Islet of Langerhans (tissue), 1 donor: ENCODE measurements at regions not wholly inside any gene's neighbourhood (a gene's known extent, or its start where the extent isn't known, plus 50 kb on each side); places are given as distances from the start of the nearest gene placed in this dataset.

Experiments used
- FAIRE-seq: peaks from one replicate; lab custom pipeline; 2011; peaks lifted over from hg19 to GRCh38; lab: Jason Lieb, UNC

DNA sequence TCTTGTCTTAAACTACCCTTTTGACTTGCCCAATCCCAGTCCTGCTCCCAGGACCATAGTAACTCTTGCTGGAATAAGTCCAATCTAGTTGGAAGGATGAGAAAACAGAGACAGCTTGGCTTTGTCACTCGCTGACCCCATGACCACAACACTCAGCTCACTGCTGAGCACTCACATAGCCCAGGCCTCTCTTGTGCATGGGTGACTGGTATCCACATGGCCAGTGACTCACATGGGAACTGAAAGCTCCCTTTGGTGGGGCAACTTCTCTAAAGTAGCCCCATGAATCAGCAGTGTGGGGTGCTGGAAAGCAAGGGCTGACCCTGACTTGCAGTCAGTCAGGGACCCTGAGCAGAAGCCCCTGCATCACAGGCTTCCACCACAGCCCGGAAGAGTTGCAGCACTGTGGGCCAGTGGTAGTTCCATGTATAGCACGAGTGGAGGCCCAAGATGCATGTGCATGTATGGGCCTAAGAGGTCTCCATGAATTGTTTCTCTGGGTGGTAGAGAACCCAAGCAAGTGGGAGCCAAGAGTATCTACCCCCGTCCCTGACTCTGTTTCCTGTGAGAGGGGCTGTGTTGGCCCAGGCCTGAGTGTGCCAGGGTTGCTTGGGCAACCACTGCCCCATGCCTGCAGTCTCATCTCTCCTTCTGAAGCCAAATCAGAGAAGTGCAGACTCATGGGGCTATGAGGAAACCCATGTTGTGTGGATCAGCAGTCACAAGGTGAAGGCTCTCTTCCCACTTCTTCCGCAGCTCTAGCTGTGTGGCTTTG lies 62.1 kb upstream of the XCR1 start:
- no peak for FAIRE-seq

DNA sequence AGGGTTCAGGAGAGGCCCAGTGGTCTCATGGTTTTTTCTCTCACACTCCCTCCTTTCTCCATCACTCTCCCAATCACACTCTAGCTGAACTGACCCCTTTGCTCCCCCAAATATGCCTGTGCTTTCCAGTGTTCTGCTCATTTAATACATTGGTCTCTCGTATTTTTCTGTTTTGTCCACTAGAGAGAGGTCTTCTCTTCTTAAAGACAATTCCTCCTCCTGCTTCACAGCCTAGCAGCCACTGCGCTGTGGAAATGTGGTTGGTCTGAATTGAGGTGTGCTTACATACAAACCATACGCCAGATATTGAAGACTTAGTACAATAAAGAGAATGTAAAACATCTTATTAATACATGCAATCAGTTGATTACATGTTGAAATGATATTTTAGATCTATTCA lies 60.6 kb upstream of the XCR1 start:
- FAIRE-seq = no peak

- FAIRE-seq = no peak
Observed at GRCh38 chr3:46086986-46087385, 59.7 kb upstream of the XCR1 start.

DNA sequence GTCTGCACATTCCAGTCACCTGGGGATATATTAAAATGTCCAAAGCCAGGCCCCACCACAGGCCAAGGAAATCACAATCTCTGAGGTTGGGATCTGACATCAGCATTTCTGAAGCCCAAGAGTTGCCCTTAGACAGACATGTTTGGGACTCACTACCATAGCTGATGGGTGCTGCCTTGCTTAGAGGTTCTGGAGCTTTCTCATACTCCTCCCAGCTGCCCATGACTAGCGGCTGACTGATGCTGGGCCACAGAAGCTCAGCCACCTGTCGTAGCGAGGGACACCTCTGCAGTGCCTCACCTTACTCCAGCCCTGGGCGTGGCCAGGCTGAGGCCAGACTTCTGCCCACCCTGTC lies 58.8 kb upstream of the XCR1 start:
- no peak for FAIRE-seq

DNA sequence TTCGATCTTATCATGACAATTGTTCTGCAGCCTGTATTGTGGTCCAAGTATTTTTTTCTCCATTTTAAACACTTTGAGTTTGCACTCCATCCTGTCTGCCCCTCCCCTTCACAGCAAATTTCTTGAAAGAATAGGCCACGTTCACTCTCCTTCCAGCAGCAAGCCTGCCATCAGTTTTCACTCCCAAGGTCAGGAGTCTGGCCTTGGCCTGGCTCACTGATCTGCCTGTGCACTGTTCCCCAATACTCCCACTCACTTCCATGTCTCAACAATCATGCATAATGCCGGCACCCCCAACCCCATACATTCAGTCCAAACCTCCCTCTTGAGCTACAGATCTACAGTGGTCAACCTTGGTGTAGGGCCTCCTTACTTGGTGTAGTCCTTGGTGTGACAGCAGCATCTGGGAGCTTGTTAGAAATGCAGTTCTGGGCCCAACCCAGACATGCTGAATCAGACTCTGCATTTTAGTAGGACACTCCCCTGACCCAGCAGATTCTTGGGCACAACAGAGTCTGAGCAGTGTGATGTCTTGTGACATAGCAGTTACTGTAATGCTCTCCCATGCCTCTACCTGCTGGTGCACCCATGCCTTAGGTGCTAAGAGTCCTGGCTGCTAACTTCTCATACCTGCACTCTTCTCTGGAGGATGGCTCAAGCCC lies 58.3 kb upstream of the XCR1 start:
- FAIRE-seq = no peak

GRCh38 chr3:46083956-46084355 lies 56.7 kb upstream of the XCR1 start:
- no peak for FAIRE-seq

DNA sequence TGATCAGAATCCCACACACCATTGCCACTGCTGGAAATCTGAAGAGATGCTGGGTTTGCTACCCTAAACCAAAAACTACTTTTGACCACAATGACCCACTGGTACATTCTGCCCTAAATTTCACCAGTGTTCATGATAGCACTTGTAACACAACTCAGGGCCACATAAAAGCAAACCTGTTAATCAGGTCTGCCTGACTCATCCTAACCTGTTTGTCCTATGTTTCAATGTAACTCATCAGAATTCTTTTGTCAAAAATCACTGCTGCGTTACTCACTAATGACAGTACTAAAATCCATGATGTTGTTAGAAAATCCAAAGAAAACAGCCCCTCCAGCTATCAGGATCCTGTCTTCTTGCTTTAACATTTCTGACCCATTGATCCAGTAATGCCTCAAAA lies 55.6 kb upstream of the XCR1 start:
- FAIRE-seq = no peak

DNA sequence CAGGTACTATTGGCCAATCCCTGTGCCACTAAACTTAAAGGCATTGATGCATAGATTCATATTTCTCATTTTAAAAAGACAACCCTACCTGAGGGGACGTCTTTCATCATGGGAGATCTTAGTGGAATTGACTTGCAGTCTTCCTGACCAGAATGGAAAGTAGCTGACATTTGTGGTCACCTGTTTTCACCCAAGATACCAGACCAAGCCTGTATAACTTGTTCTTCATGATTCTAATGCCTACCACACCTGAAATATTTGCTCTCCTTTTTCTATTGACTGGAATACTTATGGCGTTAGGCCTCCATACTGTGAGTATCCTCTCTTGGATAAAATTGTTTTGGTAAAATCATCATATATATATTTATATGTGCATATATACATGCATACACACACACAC lies 54.7 kb upstream of the XCR1 start:
- FAIRE-seq = no peak

DNA sequence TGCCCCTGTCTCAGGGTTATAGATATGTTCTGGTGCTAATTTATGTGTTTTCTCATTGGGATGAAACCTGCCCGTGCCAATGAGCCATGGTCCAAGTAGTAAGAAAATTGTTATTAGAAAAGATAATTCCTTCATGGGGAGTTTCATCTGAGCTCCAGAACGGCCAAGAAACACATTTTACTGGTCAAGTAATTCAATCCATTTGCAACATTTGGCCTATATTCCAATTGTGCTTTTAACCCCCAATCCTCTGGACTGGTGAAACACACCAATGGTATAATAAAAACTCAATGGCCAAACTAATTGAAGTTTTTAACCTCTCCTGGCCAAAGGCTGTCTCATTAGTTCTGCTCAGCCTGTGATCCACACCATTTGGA lies 53.7 kb upstream of the XCR1 start:
- no peak for FAIRE-seq

GRCh38 chr3:46080124-46080968 lies 53.1 kb upstream of the XCR1 start:
- no peak for FAIRE-seq

GRCh38 chr3:46078712-46079400 lies 51.6 kb upstream of the XCR1 start:
- FAIRE-seq = peak; percentile 94
